ENCODE measurements at regions not wholly inside any gene's neighbourhood (a gene's known extent, or its start where the extent isn't known, plus 50 kb on each side); places are given as distances from the start of the nearest gene placed in this dataset.

- TF ChIP-seq CTCF (IDR thresholded peaks at IDR 0.05) (no peak), SIN3A (IDR thresholded peaks at IDR 0.05; ENCODE audit: borderline replicate concordance, insufficient read depth, low read depth, low read length) (no peak), REST (IDR thresholded peaks at IDR 0.05; ENCODE audit: insufficient read depth in 1 of 2, low read depth in 2 of 2, low read length in 1 of 2) (no peak), POLR2AphosphoS5 (IDR thresholded peaks at IDR 0.05; ENCODE audit: low read depth, low read length) (no peak), TCF7L2 (IDR thresholded peaks at IDR 0.05; ENCODE audit: low read depth, low read length) (no peak)
Observed at GRCh38 chr6:62681108-62681507, 395.1 kb upstream of the KHDRBS2 start.
